ENCODE measurements at regions not wholly inside any gene's neighbourhood (a gene's known extent, or its start where the extent isn't known, plus 50 kb on each side); places are given as distances from the start of the nearest gene placed in this dataset.
A peak's percentile ranks its signal among the peaks of the same experiment; 100 is the strongest.

- TF ChIP-seq, protein P1, sequence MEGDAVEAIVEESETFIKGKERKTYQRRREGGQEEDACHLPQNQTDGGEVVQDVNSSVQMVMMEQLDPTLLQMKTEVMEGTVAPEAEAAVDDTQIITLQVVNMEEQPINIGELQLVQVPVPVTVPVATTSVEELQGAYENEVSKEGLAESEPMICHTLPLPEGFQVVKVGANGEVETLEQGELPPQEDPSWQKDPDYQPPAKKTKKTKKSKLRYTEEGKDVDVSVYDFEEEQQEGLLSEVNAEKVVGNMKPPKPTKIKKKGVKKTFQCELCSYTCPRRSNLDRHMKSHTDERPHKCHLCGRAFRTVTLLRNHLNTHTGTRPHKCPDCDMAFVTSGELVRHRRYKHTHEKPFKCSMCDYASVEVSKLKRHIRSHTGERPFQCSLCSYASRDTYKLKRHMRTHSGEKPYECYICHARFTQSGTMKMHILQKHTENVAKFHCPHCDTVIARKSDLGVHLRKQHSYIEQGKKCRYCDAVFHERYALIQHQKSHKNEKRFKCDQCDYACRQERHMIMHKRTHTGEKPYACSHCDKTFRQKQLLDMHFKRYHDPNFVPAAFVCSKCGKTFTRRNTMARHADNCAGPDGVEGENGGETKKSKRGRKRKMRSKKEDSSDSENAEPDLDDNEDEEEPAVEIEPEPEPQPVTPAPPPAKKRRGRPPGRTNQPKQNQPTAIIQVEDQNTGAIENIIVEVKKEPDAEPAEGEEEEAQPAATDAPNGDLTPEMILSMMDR (IDR thresholded peaks at IDR 0.05; ENCODE audit: control extremely low read depth, extremely low read depth) = no peak
- no peak for ATAC-seq (ENCODE audit: insufficient read depth, low FRiP score)
Observed at GRCh38 chr1:55329091-55329490, 113.9 kb upstream of the USP24 start.

GRCh38 chr1:55326496-55327243 is 111.5 kb upstream of the USP24 start:
- Histone ChIP-seq H3K27ac (ENCODE audit: low read depth in 1 of 2, low read length in 1 of 2) (no peak overlapping the region), H3K4me3 (no peak overlapping the region), H3K4me1 (ENCODE audit: control insufficient read depth in 5 of 5, insufficient read depth in 5 of 5, low read length in 5 of 5) (peaks cover 0 to 19% (median 10%) of the 10 kb centered on the region in 5 donors), H3K36me3 (ENCODE audit: control insufficient read depth in 4 of 4, insufficient read depth in 4 of 4, low read length in 4 of 4) (no peaks in the 10 kb centered on the region), H3K9me3 (ENCODE audit: control insufficient read depth in 4 of 4, insufficient read depth in 3 of 4, low read length in 3 of 4) (no peaks in the 10 kb centered on the region), H3K27me3 (ENCODE audit: control insufficient read depth in 3 of 3, insufficient read depth in 3 of 3, low read length in 2 of 3) (no peaks in the 10 kb centered on the region), H3K9ac (ENCODE audit: insufficient read depth in 1 of 2, low read length in 2 of 2) (no peak overlapping the region)
- DNase-seq = no peak
- ATAC-seq (ENCODE audit: insufficient read depth, low FRiP score) = no peak
- TF ChIP-seq, protein P1 (IDR thresholded peaks at IDR 0.05; ENCODE audit: control extremely low read depth, extremely low read depth) = no peak
- WGBS, 2 donors = 76 to 88% methylated on average over 14 of the region's 14 CpGs

More at GRCh38 chr1:55329091-55329490, 113.9 kb upstream of the USP24 start:
- Histone ChIP-seq H3K4me3 (no peak overlapping the region), H3K27ac (ENCODE audit: low read depth in 1 of 2, low read length in 1 of 2) (no peak overlapping the region), H3K4me1 (ENCODE audit: control insufficient read depth in 5 of 5, insufficient read depth in 5 of 5, low read length in 5 of 5) (peaks cover 0 to 24% (median 10%) of the 10 kb centered on the region in 5 donors), H3K27me3 (ENCODE audit: control insufficient read depth in 3 of 3, insufficient read depth in 3 of 3, low read length in 2 of 3) (no peaks in the 10 kb centered on the region), H3K36me3 (ENCODE audit: control insufficient read depth in 4 of 4, insufficient read depth in 4 of 4, low read length in 4 of 4) (no peaks in the 10 kb centered on the region), H3K9me3 (ENCODE audit: control insufficient read depth in 4 of 4, insufficient read depth in 3 of 4, low read length in 3 of 4) (no peaks in the 10 kb centered on the region), H3K9ac (ENCODE audit: insufficient read depth in 1 of 2, low read length in 2 of 2) (no peak overlapping the region)
- WGBS, 2 donors = 60 to 72% methylated on average over 5 of the region's 5 CpGs
- DNase-seq = peak; percentile 41 to 82 (median 42)

DNA sequence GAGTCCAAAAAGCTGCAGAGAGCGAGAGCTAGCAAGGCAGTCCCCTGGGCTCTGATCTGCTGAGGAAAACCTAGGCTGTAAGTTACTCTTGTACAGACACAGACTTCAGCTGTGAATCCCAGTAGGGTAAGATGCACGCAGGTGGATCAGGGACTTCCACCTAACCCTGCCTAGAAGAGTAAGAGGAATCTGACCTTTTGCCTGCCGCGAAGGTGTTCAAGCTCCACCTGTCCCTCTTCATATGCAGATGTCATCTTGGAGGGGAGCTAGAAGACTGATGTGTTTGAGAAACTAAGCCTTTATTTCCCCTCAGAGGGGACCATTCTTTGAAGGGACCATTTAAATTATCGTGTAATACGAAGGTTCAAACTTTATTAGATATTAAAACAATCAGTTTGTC is 108.6 kb upstream of the USP24 start:
- TF ChIP-seq, protein P1 (IDR thresholded peaks at IDR 0.05; ENCODE audit: control extremely low read depth, extremely low read depth) = no peak
- Histone ChIP-seq H3K36me3 (ENCODE audit: control insufficient read depth in 4 of 4, insufficient read depth in 4 of 4, low read length in 4 of 4) (no peaks in the 10 kb centered on the region), H3K4me1 (ENCODE audit: control insufficient read depth in 5 of 5, insufficient read depth in 5 of 5, low read length in 5 of 5) (peaks cover 0 to 9% (median 4%) of the 10 kb centered on the region in 5 donors), H3K27ac (ENCODE audit: low read depth in 1 of 2, low read length in 1 of 2) (no peak overlapping the region), H3K4me3 (no peak overlapping the region), H3K9me3 (ENCODE audit: control insufficient read depth in 4 of 4, insufficient read depth in 3 of 4, low read length in 3 of 4) (no peaks in the 10 kb centered on the region), H3K27me3 (ENCODE audit: control insufficient read depth in 3 of 3, insufficient read depth in 3 of 3, low read length in 2 of 3) (no peaks in the 10 kb centered on the region), H3K9ac (ENCODE audit: insufficient read depth in 1 of 2, low read length in 2 of 2) (no peak overlapping the region)
- no peak for DNase-seq
- WGBS, 2 donors = 86 to 89% methylated on average over 6 of the region's 6 CpGs
- ATAC-seq (ENCODE audit: insufficient read depth, low FRiP score) = no peak
